ENCODE measurements at regions not wholly inside any gene's neighbourhood (a gene's known extent, or its start where the extent isn't known, plus 50 kb on each side); places are given as distances from the start of the nearest gene placed in this dataset.

DNA sequence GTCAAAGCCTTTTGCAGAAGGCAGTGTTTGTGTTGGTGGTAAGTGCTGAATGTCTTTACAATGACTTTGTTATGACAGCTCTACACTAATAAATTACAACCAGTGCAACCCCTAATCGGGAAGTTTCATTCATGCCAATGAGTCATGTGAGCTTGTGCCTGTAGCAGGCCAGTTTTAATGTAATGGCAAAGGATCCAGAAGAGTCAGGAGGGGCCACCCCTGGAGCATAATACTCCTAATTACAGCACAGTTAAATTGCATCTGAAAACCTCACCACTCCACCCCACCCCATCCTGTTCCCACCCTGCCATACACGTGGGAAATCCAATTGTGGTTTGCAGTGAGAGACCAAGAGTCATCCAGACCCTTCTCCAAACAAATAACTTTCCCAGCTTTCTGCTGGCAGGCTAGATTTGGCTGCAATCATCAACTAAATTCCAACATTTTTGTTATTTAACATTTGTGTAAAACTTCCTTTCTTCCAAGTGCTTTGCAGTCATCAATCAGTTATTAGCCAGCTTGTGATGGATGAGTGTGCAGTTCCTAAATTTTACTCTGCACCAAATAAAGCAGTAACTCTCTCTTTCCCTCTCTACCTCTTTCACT lies 277.3 kb upstream of the FAT3 start:
- no peak for DNase-seq

DNA sequence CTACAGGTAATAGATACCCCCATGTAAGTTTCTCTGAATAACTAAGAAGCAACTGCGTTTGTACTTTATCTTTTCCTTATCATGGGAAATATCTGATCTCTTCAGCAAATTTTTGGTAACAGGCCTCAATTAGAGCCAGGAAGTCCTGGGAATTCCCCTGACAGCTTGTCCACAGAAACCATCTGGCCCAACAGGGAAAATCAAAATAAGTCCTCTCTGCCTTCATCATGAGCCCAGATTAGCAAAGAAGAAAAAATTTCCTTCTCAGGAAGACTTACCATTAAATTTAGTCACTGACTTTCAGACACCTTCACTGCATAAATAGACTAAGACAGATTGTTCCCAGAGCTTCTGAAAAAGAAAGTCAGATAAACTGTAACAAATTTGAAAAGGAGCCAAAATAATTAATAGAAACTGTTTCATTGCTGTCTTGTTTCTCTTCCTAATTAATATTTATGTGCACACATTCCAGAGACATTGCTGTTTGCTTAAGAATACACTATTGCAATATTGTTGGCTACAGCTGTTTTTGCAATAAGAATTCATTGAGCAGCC lies 278.1 kb upstream of the FAT3 start:
- DNase-seq: no peak

DNA sequence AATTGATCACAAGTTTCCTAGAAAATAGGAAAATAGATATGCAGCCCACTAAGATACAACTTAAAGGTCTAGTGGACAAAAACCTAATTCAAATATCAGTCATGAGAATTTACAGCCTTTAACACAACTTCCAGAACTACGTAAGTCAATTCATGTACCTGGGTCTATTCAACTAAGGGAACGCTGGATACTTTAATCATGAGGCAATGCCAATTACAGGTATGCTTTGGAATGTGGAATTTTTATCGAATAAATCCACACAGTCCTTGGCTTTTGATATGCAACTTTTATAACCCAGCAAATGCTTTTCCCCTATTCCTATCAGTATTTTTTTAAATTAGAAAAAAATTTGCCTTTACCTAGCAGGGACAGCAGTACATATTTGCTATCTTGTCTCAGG lies 289.5 kb upstream of the FAT3 start:
- DNase-seq: no peak

DNA sequence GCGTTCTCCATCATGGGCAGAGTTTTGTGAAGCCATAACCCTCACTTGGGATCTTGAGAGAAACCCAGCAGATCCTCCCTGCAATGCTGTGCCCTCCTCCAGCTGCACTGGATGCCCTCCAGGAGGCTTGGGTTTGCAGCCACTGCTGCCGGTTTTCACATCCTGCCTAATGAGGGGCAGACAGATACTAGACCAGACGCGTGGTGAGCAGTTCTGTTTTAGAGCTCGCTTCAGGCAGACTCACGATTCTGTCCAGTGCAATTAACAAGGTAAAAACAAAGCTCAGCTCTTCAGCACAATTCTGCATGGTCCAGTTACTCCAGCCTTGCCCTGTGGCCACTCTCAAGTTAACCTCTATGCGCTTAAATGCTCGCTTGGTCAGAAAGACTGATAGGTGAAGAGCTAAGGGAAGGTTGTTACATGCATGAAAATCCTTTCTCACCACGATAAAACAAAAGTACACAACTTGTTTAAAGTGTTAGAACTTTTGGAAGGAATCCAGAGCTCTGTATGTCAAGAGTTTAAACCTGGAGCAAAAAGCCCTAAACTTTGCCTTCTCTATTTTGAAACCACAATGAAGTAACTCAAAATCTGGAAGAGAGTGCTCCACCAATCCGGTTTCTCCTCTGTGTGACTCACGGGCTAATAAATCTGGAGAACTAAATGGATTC lies 292.3 kb upstream of the FAT3 start:
- DNase-seq: no peak

DNA sequence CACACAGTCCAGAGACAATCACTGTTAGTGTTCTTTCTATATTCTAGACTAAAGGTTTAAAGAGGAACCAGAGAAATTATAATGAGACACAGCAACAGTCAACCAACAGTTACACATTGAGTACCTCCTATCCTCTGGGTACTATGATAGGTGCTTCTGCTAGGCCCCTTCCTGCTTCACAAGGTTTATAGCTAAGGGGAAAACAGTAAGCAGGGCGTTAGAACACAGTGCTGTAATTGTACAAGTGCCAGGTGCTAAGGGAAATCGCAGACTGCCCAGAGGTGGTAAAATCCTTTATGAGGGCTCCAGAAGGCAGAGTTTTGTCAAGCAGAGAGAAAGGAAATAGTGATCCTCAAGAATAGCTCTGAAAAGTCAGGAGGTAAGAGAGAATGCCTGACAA lies 297.2 kb upstream of the FAT3 start:
- no peak for DNase-seq

DNA sequence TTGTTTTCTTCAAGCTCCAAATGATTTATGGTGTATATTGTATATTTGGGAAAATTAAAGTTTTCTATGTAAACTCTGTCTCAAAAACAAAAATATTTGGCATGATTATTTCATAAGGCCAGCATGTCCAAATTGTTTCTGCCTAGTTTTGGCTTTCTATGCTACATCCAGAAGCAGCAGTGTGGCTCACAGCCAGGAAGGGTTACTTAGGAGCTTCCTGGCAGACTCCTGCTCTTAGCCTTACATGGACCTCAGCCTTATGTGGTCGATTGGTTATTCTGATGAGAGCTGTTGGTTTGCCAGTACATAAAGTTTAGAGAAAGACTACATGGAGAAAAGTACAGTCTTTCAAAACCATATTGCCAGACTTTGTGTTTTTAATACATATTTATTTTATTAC lies 297.7 kb upstream of the FAT3 start:
- DNase-seq: no peak

DNA sequence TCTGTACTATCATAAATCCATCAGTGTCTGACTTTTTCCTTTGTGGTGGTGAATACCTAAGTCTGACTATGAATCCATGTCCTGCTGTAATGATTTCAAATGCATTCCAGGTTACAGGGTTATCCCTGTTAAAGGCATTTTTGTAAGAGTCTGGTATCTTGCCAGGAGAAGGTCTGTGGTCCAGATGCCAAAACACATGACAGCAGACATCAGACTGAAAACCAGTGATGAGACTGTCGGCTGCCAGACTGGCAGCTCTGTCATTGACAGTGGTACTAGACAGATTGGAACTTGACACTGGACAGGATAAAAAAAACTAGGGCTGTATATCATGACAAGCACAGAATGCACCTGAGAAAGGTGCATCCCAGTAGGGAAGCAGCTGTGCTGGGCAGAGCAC lies 301.8 kb upstream of the FAT3 start:
- no peak for DNase-seq

DNA sequence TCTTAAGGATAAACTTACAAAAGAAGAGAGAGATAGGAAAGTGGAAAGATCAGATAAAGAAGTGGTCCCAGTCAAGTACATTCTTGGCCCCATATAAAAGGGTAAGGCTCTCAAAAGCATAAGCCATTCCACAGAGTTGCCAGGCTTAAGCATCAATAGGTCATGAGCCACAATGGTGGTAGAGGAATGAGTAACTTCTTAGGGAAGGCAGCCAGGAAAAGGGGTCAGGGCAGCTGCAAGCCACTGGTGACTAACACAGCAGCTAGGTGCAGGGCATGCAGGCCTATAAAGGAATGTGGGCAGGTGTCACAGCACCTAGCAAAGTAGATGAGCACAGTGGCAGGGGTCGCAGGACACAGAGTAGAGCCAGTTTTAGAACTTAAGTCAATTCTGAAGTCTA lies 302.6 kb upstream of the FAT3 start:
- no peak for DNase-seq

DNA sequence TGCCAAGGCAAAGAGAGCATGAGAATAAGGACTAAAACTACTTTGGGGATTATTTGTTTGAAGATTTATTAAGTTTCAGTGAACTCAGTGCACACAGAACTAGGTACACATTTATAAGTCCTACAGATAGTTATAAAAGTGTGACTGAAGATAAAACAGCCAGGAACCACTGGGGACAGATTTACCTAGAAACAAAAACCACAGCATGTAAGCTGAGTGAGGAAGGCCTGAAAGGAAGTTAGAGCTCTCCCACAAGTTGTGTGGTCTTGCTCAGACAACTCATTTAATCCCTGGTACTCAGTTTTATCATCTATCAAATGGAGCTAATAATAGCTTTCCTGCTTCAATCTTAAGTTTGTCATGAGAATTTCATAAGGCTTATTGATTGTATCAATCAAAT lies 311.2 kb upstream of the FAT3 start:
- DNase-seq: no peak

DNA sequence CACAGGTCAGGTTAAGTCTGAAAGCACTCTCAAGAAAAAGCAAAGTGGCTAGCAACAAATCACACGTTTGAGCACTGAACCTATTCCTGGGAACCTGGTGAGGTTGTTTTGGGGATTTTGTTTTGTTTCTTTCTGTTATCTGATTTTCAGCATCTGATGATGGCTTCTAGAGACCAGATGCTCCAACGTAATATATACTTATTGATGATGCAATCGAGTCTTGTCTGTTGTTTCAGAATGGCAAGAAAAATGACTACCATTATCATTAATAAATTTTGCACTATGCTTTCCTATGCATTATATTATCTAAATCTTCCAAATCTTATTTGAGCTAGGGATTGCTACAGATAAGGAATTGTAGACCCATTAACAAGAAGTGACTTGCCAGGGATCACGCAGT lies 312.3 kb upstream of the FAT3 start:
- DNase-seq: no peak

DNA sequence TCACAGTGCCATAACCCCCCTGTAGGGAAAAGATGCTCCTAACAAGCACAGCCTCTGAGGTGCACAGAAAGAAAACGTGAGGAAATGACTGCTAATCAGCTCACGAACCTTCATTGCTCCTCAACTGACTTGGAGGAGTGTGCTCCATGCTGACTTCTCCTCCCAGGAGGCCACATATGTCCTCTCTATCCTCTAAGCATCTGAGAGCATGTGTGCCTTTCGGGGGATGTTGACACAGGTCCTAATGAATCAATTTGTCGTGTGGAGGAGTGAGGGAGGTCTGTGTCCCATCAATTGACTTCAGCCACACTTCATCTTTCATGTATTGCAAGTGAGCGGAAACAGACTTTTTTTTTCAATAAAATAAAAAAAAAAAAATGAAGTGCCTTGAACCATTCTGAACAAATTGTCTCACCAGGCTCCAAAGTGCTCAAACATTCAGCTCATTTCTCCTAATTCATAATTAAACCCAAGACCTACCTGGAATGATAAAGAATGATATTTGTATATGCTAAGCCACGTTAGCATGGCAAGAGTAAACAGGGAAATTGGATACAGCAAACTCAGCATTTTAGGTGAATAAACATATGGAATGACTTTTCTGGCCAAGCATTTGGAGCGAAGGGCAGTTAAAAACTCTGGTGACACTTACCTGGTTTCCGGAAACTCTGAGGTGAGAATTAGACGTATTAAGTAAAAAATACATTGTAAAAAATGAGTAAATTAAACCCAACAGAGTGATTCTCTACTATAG lies 317.6 kb upstream of the FAT3 start:
- DNase-seq: no peak

DNA sequence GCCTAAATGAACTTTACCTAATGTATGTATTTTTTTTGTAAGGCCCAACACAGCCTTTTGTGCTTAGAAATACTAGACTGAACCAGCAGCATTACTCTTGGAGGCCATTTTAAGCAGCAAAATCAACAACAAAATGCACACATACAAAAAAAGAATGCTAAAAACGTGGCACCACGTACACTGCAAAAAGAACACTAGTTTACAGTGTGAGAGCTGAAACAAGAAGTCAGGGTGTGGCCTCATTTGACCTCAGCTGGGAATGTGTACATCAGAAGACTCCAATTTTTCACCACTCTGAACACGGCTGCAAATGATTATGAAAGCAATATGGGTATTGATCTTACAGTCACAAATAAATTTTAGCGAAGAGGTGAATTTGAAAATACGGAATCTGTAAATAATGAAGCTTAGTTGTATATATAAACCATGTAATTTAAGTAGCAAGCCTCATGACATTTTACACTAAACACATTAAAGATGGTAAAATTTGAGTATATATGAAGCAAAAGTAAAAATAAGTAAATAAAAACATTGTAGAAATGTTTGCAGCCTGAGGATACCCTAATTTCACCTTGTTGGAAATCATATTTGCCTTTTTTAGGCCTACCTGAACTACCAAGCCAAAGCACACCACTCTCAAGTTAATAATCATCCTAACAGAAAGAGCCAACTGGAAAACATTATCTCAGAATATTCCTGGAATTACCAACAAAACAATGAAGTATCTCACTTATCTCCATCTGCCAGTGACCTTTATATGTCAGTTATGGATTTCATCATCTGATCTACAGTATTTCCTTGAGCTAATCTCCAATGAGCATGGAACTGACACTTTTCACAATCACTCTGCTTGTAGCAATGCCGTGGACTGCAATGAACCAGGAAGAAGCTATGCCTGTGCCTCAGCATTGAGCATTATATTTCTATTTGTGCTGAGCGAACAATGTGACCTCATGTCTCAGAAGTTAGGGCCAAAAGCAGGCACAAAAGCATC lies 319.5 kb upstream of the FAT3 start:
- no peak for DNase-seq

DNA sequence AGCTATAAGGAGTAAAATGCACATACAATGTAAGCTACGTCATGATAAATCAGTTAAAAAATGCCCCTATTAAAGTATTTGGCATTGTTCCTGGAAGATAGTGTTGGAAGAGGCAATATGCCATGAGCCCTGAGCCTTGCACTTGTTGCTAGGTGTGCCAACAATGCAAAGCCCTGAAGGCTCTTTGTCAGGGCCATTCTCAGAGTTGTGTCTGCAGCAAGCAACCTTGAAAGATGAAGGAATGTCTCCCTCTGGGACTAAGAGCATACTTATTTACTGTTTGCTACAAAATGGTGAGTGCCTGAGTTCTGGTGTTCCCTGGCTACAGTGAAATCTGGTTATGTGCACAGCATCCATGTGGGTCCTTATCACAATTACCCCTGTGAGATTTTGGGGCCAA lies 322.3 kb upstream of the FAT3 start:
- DNase-seq: no peak

DNA sequence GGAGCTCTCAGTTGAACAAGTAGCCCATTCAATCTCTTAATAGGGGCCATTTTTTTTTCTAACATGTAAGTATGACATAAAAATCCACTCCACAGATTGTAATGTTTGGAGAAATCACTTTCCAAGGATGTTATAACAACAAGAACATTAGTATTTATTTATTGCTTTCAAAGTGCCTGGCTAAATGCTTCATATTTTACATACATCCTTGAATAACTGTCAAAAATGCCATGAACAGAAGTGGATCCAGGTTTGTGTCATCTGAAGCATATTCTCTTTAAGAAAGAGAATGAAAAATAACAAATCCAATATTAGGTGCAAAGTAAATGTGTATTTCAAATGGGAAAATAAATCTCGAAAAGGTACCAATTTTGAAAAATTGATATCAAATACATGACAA lies 344.0 kb upstream of the FAT3 start:
- DNase-seq: no peak

DNA sequence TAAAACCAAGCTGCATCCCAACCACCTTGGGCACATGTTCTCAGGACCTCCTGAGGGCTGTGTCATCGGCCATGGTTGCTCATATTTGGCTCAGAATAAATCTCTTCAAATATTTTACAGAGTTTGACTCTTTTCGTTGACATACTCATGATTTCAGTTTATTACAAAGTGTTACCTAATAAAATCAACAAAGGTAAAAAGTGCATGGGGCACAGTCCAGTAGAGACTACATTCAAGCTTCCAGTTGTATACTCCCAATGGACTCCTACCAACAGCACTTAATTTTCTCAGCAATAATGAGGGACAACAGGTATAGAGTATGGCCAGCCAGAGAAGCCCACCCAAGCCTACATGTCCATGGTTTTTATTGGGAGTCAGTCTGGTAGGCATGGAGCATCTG lies 347.9 kb upstream of the FAT3 start:
- DNase-seq: no peak

DNA sequence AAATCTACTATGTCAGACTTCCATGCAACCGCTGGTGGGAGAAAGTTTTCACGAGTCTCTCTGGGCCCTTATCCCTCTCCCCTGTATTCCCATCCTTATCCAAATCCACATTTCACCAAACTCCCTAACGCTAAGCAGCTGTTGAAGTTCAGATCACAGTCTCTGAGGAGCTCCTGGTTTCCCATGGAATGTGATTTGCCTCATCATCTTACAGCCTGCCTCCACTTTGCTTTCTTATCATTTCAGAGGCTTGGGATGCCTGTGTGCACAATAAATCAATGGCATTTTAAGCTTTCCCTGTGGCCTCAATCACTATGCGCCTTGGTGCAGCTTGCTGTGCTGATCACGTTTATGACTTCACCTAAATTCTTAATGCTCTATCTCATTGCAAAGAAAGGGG lies 352.4 kb upstream of the FAT3 start:
- no peak for DNase-seq

DNA sequence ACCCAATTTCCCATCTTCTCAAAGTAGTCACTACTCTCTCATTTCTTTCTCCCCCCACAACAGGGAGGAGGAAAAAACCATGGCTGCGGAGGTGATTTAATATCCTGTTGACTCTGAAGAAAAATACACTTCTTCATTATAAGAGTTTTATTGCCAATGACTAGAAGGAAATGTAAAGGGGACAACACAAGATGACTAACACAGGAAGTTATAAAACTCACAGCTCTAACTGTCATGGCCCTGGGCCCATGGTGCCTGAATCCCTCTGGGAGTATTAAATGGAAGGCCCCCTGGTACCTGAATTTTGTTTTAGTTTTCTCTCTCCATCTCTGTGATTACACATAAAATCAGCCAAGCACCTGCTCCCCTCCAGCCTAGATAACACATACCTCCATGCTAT lies 352.8 kb upstream of the FAT3 start:
- no peak for DNase-seq

DNA sequence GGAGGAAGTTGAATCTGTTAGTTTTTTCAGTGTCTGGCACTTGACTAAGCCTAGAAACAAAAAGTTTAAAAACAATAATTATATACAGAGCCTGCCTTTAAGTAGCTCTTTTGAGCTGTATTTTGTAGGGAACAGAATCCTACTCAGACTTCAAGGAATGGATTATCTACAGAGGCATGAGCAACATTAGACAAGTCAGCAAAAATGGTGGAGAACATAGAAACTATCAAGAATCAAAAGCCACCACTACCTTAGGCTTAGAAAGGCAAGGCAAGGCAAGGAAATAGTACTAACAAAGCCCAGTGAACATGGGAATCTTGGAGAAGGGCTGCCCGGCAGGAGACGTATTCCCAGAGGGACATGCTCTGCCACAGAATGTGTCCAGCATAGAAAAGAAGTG lies 353.6 kb upstream of the FAT3 start:
- no peak for DNase-seq

DNA sequence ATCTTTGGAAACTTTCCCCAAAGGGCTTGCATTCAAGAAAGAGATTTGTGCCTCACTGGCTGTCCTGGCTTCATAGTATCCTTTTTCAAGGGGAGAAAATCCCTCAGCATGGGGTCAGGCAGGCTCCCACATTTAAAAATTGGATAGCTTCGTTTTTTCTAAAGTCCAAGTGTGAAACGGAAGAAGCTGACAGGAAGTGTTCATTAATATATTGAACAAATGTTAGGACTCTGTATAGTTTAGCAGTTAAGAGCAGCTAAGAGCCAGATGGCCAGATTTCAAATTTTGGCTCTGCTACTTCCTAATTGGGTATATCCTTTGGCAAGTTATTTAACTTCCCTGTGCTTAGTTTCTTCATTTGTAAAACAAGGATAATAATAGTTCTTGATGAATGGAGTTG lies 354.9 kb upstream of the FAT3 start:
- no peak for DNase-seq

DNA sequence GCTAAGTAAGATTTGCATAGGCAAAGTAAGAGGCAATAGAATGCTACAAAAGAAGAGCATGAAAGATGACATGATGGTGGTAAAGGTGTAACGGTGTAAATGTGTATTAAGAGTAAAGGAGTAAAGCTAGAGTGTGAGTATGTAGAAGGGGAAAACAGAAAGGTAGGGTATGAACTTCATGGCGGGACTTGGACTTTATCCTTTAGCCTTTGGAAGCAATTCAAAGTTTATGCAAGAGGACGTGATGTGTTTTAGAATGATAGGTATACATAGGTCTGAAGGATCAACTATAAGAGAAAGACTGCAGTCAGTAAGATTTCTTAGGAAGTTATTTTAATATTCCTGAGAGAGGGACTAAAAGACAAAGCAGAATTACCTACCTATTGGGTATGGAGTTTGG lies 358.0 kb upstream of the FAT3 start:
- DNase-seq: no peak

DNA sequence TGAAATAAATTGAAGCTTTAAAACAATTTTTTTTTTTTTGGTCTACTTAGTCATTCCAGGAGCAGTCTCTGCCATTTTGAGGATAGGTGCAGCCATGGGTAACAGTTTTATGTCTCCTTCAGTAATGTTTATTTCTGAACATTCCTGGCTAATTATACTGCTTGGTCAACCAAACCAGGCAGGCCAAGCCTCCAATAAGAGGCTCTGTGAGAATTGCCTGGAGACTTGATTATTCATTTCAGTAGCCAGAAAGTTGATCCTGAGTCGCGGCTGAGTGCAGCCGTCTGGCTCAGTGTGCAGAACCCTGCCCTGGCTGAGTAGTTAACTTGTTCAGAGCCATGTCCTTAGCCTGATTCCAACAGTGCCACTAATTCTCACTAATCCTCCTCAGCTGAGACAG lies 364.0 kb upstream of the FAT3 start:
- DNase-seq: no peak

DNA sequence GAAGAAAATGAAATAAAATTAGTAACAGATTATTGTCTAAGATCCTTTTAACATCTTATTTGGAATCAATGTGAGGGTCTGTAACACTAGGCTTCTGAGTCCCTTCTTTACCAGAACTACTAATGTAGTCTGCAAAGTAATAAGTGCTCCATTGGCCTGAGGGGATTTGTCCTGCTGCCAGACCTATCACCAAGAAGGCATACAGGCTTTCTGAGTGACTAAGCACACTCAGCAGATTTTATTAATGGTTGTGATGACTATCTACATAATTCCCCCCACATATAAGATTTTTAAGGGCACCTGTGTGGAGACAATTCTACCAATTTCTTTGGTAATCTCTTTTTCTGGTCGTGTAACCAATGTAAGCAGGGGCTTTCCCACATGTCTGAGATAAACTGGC lies 365.0 kb upstream of the FAT3 start:
- no peak for DNase-seq

DNA sequence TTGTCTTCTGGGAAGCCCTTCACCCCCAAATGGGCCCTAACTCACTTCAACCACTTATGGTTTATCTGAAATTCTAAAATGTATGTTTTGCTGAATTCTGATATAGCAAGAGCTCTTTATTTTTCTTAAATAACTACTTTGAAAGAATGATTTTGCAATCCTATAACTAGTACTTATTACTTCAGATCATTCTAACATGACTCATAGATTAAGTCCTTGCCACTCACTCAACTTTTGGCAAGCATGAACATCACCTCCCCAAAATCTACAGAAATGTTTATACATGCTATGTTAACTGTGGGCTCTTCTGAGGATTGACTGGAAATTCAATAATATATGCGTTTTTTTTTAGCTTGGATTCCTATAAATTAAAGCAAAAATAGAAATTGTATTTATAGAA lies 367.4 kb upstream of the FAT3 start:
- DNase-seq: no peak

All from MV-4-11 (cell line).